ENCODE measurements at regions not wholly inside any gene's neighbourhood (a gene's known extent, or its start where the extent isn't known, plus 50 kb on each side); places are given as distances from the start of the nearest gene placed in this dataset.

- Histone ChIP-seq H3K4me1 (ENCODE audit: insufficient read depth, low read length) (peaks cover 19% of the 10 kb centered on the region), H3K36me3 (ENCODE audit: low read depth, low read length) (no peaks in the 10 kb centered on the region), H3K9me3 (ENCODE audit: low read length) (no peaks in the 10 kb centered on the region), H3K4me3 (ENCODE audit: low read length) (no peak overlapping the region), H3K27ac (ENCODE audit: low read length) (peak overlapping the region; percentile 39), H3K9ac (ENCODE audit: low read length) (0 out of 2 replicates have a peak overlapping the region, but pooled peaks have one; percentile 7), H3F3A (ENCODE audit: low read length, unreplicated experiment) (no peaks in the 10 kb centered on the region), H3K79me2 (ENCODE audit: low read length) (no peaks in the 10 kb centered on the region), H4K20me1 (ENCODE audit: low read length) (no peaks in the 10 kb centered on the region), H2AFZ (ENCODE audit: low read length) (no peak overlapping the region), H3K4me2 (ENCODE audit: low read length) (no peak overlapping the region), H3K27me3 (ENCODE audit: low read length) (no peaks in the 10 kb centered on the region), H3K9me2 (replicated peaks; ENCODE audit: low read length) (no peaks in the 10 kb centered on the region)
- TF ChIP-seq, protein P1, sequence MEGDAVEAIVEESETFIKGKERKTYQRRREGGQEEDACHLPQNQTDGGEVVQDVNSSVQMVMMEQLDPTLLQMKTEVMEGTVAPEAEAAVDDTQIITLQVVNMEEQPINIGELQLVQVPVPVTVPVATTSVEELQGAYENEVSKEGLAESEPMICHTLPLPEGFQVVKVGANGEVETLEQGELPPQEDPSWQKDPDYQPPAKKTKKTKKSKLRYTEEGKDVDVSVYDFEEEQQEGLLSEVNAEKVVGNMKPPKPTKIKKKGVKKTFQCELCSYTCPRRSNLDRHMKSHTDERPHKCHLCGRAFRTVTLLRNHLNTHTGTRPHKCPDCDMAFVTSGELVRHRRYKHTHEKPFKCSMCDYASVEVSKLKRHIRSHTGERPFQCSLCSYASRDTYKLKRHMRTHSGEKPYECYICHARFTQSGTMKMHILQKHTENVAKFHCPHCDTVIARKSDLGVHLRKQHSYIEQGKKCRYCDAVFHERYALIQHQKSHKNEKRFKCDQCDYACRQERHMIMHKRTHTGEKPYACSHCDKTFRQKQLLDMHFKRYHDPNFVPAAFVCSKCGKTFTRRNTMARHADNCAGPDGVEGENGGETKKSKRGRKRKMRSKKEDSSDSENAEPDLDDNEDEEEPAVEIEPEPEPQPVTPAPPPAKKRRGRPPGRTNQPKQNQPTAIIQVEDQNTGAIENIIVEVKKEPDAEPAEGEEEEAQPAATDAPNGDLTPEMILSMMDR (conservative IDR thresholded peaks at IDR 0.05; ENCODE audit: low read depth, low read length) = no peak
- TF ChIP-seq EZH2phosphoT487 (IDR thresholded peaks at IDR 0.05; ENCODE audit: borderline replicate concordance, low read length) (no peak), EZH2 (IDR thresholded peaks at IDR 0.05; ENCODE audit: low read length, unreplicated experiment) (no peak)
- ChIA-PET POLR2A (ENCODE audit: unreplicated experiment) (interaction anchor here (0.7 kb wide), 1 partner anchor 71 kb away, joined by 6 read pairs; no protein-coding TSS in a partner anchor), CTCF (no interaction called here)
- no TSS peak for BruUV-seq (replicated peaks)
- ATAC-seq (peak; percentile 7; the same call in 1 of the 2 replicates), DNase-seq (no peak)
- intact Hi-C loops (cut with micrococcal nuclease) = loop anchor here (1.0 to 10.0 kb wide), 7 partner anchors 65 to 813 kb away; no protein-coding TSS in a partner anchor
Measured at GRCh38 chr17:71111934-71112333, 942.6 kb downstream of the KCNJ2 start.

DNA sequence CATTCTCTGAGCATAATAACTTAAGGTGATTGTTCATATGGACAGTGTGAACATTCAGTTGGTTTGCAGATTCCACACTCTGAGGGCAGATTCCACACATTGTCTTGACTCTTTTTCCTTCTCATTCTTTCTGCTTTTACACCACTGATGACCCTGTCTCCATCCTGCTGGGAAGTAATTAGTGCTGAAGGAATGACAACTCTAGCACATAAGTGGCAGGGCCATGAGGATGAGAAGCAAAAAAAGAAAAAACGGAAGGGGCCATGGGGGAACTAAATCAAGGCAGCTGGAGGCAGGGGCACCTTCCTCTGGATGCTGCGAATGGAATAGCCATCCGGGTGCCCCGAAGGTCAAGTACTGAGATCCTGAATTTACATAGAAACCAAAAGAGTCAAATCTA is 944.0 kb downstream of the KCNJ2 start:
- DNase-seq = no peak
- ATAC-seq = no peak
- Histone ChIP-seq H3K4me2 (ENCODE audit: low read length) (no peak overlapping the region), H2AFZ (ENCODE audit: low read length) (no peak overlapping the region), H3F3A (ENCODE audit: low read length, unreplicated experiment) (no peaks in the 10 kb centered on the region), H3K36me3 (ENCODE audit: low read depth, low read length) (no peaks in the 10 kb centered on the region), H3K27ac (ENCODE audit: low read length) (no peak overlapping the region), H3K9ac (ENCODE audit: low read length) (no peak overlapping the region), H3K79me2 (ENCODE audit: low read length) (no peaks in the 10 kb centered on the region), H3K4me1 (ENCODE audit: insufficient read depth, low read length) (peaks cover 21% of the 10 kb centered on the region), H3K9me3 (ENCODE audit: low read length) (no peaks in the 10 kb centered on the region), H4K20me1 (ENCODE audit: low read length) (no peaks in the 10 kb centered on the region), H3K9me2 (replicated peaks; ENCODE audit: low read length) (no peaks in the 10 kb centered on the region), H3K27me3 (ENCODE audit: low read length) (no peaks in the 10 kb centered on the region), H3K4me3 (ENCODE audit: low read length) (no peak overlapping the region)
- no peak for TF ChIP-seq EZH2phosphoT487 (IDR thresholded peaks at IDR 0.05; ENCODE audit: borderline replicate concordance, low read length)
- TF ChIP-seq, protein P1 (conservative IDR thresholded peaks at IDR 0.05; ENCODE audit: low read depth, low read length) = no peak
- TF ChIP-seq EZH2 (IDR thresholded peaks at IDR 0.05; ENCODE audit: low read length, unreplicated experiment) = no peak
- ChIA-PET CTCF (no interaction called here), POLR2A (ENCODE audit: unreplicated experiment) (no interaction called here)
- BruUV-seq (replicated peaks) = no TSS peak
- intact Hi-C loops (cut with micrococcal nuclease) = loop anchor here (5.0 to 10.0 kb wide), 6 partner anchors 64 to 811 kb away; no protein-coding TSS in a partner anchor

GRCh38 chr17:71114911-71115668 is 945.8 kb downstream of the KCNJ2 start:
- no peaks in the 10 kb centered on the region for H3K27me3 ChIP-seq (ENCODE audit: low read length)
- H3K9ac ChIP-seq (ENCODE audit: low read length) = no peak overlapping the region
- no peak overlapping the region for H3K4me3 ChIP-seq (ENCODE audit: low read length)
- no peak overlapping the region for H3K27ac ChIP-seq (ENCODE audit: low read length)
- no peaks in the 10 kb centered on the region for H4K20me1 ChIP-seq (ENCODE audit: low read length)
- H2AFZ ChIP-seq (ENCODE audit: low read length) = no peak overlapping the region
- no TSS peak for BruUV-seq (replicated peaks)
- intact Hi-C loops (cut with micrococcal nuclease) = loop anchor here (5.0 to 10.0 kb wide), 7 partner anchors 62 to 810 kb away; no protein-coding TSS in a partner anchor
- no peaks in the 10 kb centered on the region for H3K9me3 ChIP-seq (ENCODE audit: low read length)
- no peaks in the 10 kb centered on the region for H3K79me2 ChIP-seq (ENCODE audit: low read length)
- no peaks in the 10 kb centered on the region for H3K36me3 ChIP-seq (ENCODE audit: low read depth, low read length)
- DNase-seq (no peak), ATAC-seq (no peak)
- peaks cover 19% of the 10 kb centered on the region for H3K4me1 ChIP-seq (ENCODE audit: insufficient read depth, low read length)
- ChIA-PET CTCF (interaction anchor here (0.7 kb wide), 1 partner anchor 348 kb away, joined by 3 read pairs; no protein-coding TSS in a partner anchor), POLR2A (ENCODE audit: unreplicated experiment) (no interaction called here)
- H3K9me2 ChIP-seq (replicated peaks; ENCODE audit: low read length) = no peaks in the 10 kb centered on the region
- TF ChIP-seq EZH2 (IDR thresholded peaks at IDR 0.05; ENCODE audit: low read length, unreplicated experiment) (no peak), EZH2phosphoT487 (IDR thresholded peaks at IDR 0.05; ENCODE audit: borderline replicate concordance, low read length) (no peak)
- TF ChIP-seq, protein P1 (conservative IDR thresholded peaks at IDR 0.05; ENCODE audit: low read depth, low read length) = no peak
- no peak overlapping the region for H3K4me2 ChIP-seq (ENCODE audit: low read length)
- H3F3A ChIP-seq (ENCODE audit: low read length, unreplicated experiment) = no peaks in the 10 kb centered on the region
